ENCODE measurements at regions not wholly inside any gene's neighbourhood (a gene's known extent, or its start where the extent isn't known, plus 50 kb on each side); places are given as distances from the start of the nearest gene placed in this dataset.

DNA sequence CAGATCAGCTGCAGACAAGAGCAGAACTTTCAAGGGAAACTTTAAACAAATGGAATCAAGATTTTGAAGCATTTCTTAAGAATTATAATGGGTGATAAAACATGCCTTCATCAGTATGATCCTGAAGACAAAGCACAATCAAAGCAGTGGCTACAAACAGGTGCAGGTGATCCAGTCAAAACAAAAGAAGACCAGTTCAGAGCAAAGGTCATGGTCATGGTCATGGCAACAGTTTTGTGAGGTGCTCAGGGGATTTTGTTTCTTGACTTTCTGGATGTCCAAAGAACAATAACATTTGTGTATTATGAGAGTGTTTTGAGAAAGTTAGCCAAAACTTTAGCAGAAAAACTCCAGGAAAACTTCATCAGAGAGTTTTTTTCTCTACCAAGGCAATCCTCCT lies 681.7 kb upstream of the PTBP2 start:
- H3K9me3 Mint-ChIP-seq: peaks cover 19% of the 10 kb centered on the region
- H3K4me1 Mint-ChIP-seq: no peaks in the 10 kb centered on the region
- DNase-seq (ENCODE audit: low spot score in 2 of 2) (no peak), ATAC-seq (replicated peaks; ENCODE audit: extremely low read depth, poor library complexity, severe bottlenecking) (no peak)
- no peak overlapping the region for H3K4me3 Mint-ChIP-seq
- no peaks in the 10 kb centered on the region for H3K36me3 Mint-ChIP-seq (ENCODE audit: insufficient read depth)
- no peak overlapping the region for H3K27ac Mint-ChIP-seq (ENCODE audit: low read depth)
- H3K27me3 Mint-ChIP-seq: no peaks in the 10 kb centered on the region

- Mint-ChIP-seq H3K27ac (ENCODE audit: low read depth) (no peak overlapping the region), H3K4me3 (no peak overlapping the region), H3K9me3 (peaks cover 23% of the 10 kb centered on the region), H3K27me3 (no peaks in the 10 kb centered on the region), H3K4me1 (no peaks in the 10 kb centered on the region), H3K36me3 (ENCODE audit: insufficient read depth) (no peaks in the 10 kb centered on the region)
- no peak for ATAC-seq (replicated peaks; ENCODE audit: extremely low read depth, poor library complexity, severe bottlenecking)
- DNase-seq (ENCODE audit: low spot score in 2 of 2): no peak
These were observed 680.1 kb upstream of the PTBP2 start for GRCh38 chr1:96041470-96041869.

DNA sequence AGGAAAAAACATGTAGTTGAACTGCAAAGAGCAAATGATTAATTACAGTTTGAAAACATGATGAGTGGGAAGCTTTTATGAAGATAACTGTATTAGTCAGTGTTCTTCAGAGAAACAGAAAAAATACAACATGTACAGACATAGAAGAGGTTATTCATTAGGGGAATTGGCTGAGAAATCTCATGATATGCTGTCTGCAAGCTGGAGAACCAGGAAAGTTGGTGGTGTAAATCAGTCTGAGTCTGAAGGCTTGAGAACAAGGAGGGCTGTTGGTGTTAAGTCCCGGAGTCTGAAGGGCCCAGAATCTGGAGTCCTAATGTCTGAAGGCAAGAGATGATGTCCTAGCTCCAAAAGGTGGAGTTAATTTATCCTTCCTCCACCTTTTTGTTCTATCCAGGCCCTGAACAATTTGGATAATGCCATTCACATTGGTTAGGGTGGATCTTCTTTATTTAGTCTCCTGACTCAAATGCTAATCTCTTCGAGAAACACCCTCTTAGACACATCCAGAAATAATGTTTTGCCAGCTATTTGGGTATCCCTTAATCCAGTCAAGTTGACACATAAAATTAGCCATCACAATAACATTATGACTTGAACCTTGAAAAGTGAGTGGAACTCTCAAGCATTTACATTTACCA lies 672.9 kb upstream of the PTBP2 start:
- no peak for DNase-seq (ENCODE audit: low spot score in 2 of 2)
- ATAC-seq (replicated peaks; ENCODE audit: extremely low read depth, poor library complexity, severe bottlenecking): no peak
- H3K4me3 Mint-ChIP-seq: no peak overlapping the region
- no peaks in the 10 kb centered on the region for H3K27me3 Mint-ChIP-seq
- no peaks in the 10 kb centered on the region for H3K36me3 Mint-ChIP-seq (ENCODE audit: insufficient read depth)
- no peaks in the 10 kb centered on the region for H3K4me1 Mint-ChIP-seq
- H3K27ac Mint-ChIP-seq (ENCODE audit: low read depth): no peak overlapping the region
- H3K9me3 Mint-ChIP-seq: peaks cover 17% of the 10 kb centered on the region

- H3K27me3 Mint-ChIP-seq: no peaks in the 10 kb centered on the region
- no peak overlapping the region for H3K4me3 Mint-ChIP-seq
- no peaks in the 10 kb centered on the region for H3K4me1 Mint-ChIP-seq
- no peaks in the 10 kb centered on the region for H3K36me3 Mint-ChIP-seq (ENCODE audit: insufficient read depth)
- H3K27ac Mint-ChIP-seq (ENCODE audit: low read depth): no peak overlapping the region
- ATAC-seq (replicated peaks; ENCODE audit: extremely low read depth, poor library complexity, severe bottlenecking) (no peak), DNase-seq (ENCODE audit: low spot score in 2 of 2) (no peak)
- H3K9me3 Mint-ChIP-seq: peaks cover 21% of the 10 kb centered on the region
These were observed 671.7 kb upstream of the PTBP2 start for GRCh38 chr1:96049759-96050409.

GRCh38 chr1:96059276-96059675 lies 662.3 kb upstream of the PTBP2 start:
- no peak for DNase-seq (ENCODE audit: low spot score in 2 of 2)
- no peak for ATAC-seq (replicated peaks; ENCODE audit: extremely low read depth, poor library complexity, severe bottlenecking)
- Mint-ChIP-seq H3K4me3 (no peak overlapping the region), H3K9me3 (peaks cover 6% of the 10 kb centered on the region), H3K27me3 (no peaks in the 10 kb centered on the region), H3K36me3 (ENCODE audit: insufficient read depth) (no peaks in the 10 kb centered on the region), H3K27ac (ENCODE audit: low read depth) (no peak overlapping the region), H3K4me1 (no peaks in the 10 kb centered on the region)

DNA sequence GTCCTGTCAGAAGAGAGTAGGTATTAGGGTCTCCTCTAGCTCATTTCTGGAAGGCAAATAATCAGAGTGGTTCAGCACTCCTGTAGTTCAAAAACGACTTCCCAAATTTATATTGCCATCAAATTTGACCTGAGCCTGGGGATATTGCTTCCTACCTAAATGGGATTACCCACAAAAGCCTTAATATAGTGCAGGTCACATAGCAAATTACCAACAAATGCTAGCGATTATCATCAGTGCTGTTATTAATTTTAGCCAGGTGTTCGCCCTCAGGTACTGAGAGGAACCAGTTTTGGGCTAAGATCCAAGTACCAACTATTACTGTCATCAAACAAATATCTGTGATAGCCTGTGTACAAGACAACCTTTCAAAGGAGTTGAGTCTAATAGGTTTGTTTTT lies 661.8 kb upstream of the PTBP2 start:
- no peak overlapping the region for H3K27ac Mint-ChIP-seq (ENCODE audit: low read depth)
- DNase-seq (ENCODE audit: low spot score in 2 of 2) (no peak), ATAC-seq (replicated peaks; ENCODE audit: extremely low read depth, poor library complexity, severe bottlenecking) (no peak)
- no peak overlapping the region for H3K4me3 Mint-ChIP-seq
- H3K9me3 Mint-ChIP-seq: peaks cover 1% of the 10 kb centered on the region
- H3K27me3 Mint-ChIP-seq: no peaks in the 10 kb centered on the region
- H3K4me1 Mint-ChIP-seq: no peaks in the 10 kb centered on the region
- H3K36me3 Mint-ChIP-seq (ENCODE audit: insufficient read depth): no peaks in the 10 kb centered on the region

- no peak for DNase-seq (ENCODE audit: low spot score in 2 of 2)
- ATAC-seq (replicated peaks; ENCODE audit: extremely low read depth, poor library complexity, severe bottlenecking): no peak
- H3K36me3 Mint-ChIP-seq (ENCODE audit: insufficient read depth): no peaks in the 10 kb centered on the region
- H3K9me3 Mint-ChIP-seq: no peaks in the 10 kb centered on the region
- H3K27me3 Mint-ChIP-seq: no peaks in the 10 kb centered on the region
- H3K4me1 Mint-ChIP-seq: no peaks in the 10 kb centered on the region
- no peak overlapping the region for H3K4me3 Mint-ChIP-seq
- no peak overlapping the region for H3K27ac Mint-ChIP-seq (ENCODE audit: low read depth)
These were observed 661.0 kb upstream of the PTBP2 start for GRCh38 chr1:96060621-96061020.

- ATAC-seq (replicated peaks; ENCODE audit: extremely low read depth, poor library complexity, severe bottlenecking) (no peak), DNase-seq (ENCODE audit: low spot score in 2 of 2) (no peak)
- no peaks in the 10 kb centered on the region for H3K27me3 Mint-ChIP-seq
- no peak overlapping the region for H3K4me3 Mint-ChIP-seq
- H3K27ac Mint-ChIP-seq (ENCODE audit: low read depth): no peak overlapping the region
- H3K4me1 Mint-ChIP-seq: no peaks in the 10 kb centered on the region
- no peaks in the 10 kb centered on the region for H3K36me3 Mint-ChIP-seq (ENCODE audit: insufficient read depth)
- peaks cover 8% of the 10 kb centered on the region for H3K9me3 Mint-ChIP-seq
These were observed 649.6 kb upstream of the PTBP2 start for GRCh38 chr1:96072021-96072420.

DNA sequence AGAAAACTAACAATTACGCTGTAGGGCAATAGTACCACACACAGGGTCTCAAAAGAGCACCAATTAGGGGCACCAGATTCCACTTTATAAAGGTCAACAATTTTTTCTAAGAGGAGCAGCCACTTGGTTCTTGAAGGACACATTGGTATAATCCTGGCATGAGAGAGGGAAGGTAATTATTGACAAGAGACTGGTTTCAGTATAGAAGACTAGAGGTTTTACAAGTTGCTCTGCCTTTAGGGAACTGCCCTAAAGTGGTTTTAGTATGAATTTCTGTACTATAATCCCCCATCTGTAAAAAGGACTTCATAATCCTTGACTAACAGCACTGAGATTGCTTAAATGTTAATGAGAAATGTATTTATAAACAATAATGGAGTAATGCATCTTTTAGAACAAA lies 648.5 kb upstream of the PTBP2 start:
- no peaks in the 10 kb centered on the region for H3K27me3 Mint-ChIP-seq
- no peak overlapping the region for H3K27ac Mint-ChIP-seq (ENCODE audit: low read depth)
- no peaks in the 10 kb centered on the region for H3K4me1 Mint-ChIP-seq
- no peaks in the 10 kb centered on the region for H3K36me3 Mint-ChIP-seq (ENCODE audit: insufficient read depth)
- DNase-seq (ENCODE audit: low spot score in 2 of 2): no peak
- no peak overlapping the region for H3K4me3 Mint-ChIP-seq
- peaks cover 8% of the 10 kb centered on the region for H3K9me3 Mint-ChIP-seq
- ATAC-seq (replicated peaks; ENCODE audit: extremely low read depth, poor library complexity, severe bottlenecking): no peak

DNA sequence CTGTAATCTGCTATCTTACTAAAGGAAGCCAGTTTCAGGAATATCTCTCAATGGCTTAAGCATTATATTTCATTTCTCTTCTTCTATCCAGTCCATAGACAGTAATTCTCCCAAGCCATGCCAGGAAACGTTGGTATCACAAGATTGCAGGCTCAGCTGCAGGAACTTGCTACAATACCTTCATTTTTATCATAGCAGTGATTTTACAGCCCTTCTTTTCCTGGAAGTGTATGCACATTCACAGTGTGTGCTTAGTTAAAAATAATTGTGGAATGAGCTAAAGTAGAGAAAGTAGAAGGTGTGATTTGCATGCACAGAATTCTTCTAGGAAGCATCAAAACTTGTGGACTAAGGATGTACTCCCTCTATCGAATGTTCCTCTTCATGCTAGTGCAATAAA lies 647.2 kb upstream of the PTBP2 start:
- Mint-ChIP-seq H3K9me3 (peaks cover 11% of the 10 kb centered on the region), H3K4me1 (no peaks in the 10 kb centered on the region), H3K27ac (ENCODE audit: low read depth) (no peak overlapping the region), H3K27me3 (no peaks in the 10 kb centered on the region), H3K4me3 (no peak overlapping the region), H3K36me3 (ENCODE audit: insufficient read depth) (peaks cover 2% of the 10 kb centered on the region)
- DNase-seq (ENCODE audit: low spot score in 2 of 2) (no peak), ATAC-seq (replicated peaks; ENCODE audit: extremely low read depth, poor library complexity, severe bottlenecking) (no peak)

DNA sequence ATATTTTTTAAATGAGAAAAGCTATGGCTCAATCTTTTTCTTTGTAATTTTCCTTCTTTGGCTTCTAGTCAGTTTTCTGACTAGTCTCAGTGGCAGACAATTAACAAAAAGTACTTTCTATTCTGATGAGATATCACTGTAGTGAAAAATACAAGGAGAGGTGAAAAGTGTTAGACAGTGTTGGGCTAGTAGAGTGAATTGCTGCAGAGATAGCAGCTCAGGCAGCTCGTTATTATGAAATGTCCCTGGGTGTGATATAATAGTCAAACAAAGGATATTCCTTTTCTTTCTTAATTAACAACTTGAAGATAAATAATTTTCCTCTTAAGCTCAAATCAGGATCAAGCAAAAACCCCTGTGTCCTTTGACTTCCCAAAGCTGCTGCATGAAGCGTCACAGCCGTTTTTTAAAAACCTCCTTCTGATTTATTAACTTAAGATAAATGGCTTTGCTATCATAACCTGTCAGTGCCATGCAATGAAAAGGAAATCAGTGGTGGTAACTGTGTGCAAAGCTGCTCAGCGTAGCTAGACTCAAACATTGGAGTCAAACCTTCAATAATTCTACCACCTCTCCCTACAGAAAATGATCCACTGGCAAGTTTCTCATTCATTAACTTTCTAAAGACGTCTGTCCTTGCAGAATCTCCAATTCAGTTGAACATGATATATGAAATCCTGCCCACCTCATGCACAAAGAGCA lies 646.6 kb upstream of the PTBP2 start:
- no peak for DNase-seq (ENCODE audit: low spot score in 2 of 2)
- no peaks in the 10 kb centered on the region for H3K4me1 Mint-ChIP-seq
- ATAC-seq (replicated peaks; ENCODE audit: extremely low read depth, poor library complexity, severe bottlenecking): no peak
- peaks cover 2% of the 10 kb centered on the region for H3K36me3 Mint-ChIP-seq (ENCODE audit: insufficient read depth)
- no peaks in the 10 kb centered on the region for H3K27me3 Mint-ChIP-seq
- H3K9me3 Mint-ChIP-seq: peaks cover 14% of the 10 kb centered on the region
- no peak overlapping the region for H3K27ac Mint-ChIP-seq (ENCODE audit: low read depth)
- H3K4me3 Mint-ChIP-seq: no peak overlapping the region

- DNase-seq (ENCODE audit: low spot score in 2 of 2) (no peak), ATAC-seq (replicated peaks; ENCODE audit: extremely low read depth, poor library complexity, severe bottlenecking) (no peak)
- H3K27me3 Mint-ChIP-seq: no peaks in the 10 kb centered on the region
- H3K27ac Mint-ChIP-seq (ENCODE audit: low read depth): no peak overlapping the region
- no peaks in the 10 kb centered on the region for H3K4me1 Mint-ChIP-seq
- no peak overlapping the region for H3K4me3 Mint-ChIP-seq
- H3K9me3 Mint-ChIP-seq: peaks cover 18% of the 10 kb centered on the region
- H3K36me3 Mint-ChIP-seq (ENCODE audit: insufficient read depth): peaks cover 2% of the 10 kb centered on the region
These were observed 645.7 kb upstream of the PTBP2 start for GRCh38 chr1:96075704-96076455.
